ENCODE measurements at regions not wholly inside any gene's neighbourhood (a gene's known extent, or its start where the extent isn't known, plus 50 kb on each side); places are given as distances from the start of the nearest gene placed in this dataset.

DNA sequence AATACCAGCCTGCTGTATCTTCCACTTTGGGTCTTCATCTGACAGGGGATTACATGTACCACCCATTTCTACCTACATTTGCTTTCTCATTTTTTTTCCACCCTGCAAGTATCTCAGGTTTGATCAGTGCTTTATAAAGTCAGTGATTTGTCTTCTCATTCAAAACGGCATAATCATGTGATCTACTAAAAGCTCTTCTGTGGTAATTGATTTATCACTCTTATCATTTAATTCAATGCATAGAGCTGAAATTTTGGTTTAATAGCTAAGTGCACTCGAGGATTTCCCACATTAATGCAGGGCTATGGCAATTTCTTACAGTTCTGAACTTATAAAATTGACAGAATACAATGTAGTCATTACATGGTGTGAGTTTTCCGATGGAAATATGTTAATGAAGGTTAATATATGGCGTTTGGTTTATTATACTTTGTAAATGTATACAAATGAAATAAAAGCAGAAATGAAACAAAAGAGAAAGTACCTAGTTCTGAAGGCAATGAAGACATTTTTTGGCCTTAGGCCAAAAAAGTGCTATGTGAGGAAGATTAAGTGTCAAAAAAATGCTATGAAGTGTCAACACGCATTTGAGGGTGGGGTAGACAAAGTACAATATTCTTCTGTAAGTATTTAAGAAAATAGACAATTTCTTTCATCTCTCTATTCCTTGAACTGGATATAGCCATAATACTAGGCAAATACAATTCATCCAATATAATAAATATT lies 457.3 kb downstream of the ETV1 start:
- TF ChIP-seq, protein P1, sequence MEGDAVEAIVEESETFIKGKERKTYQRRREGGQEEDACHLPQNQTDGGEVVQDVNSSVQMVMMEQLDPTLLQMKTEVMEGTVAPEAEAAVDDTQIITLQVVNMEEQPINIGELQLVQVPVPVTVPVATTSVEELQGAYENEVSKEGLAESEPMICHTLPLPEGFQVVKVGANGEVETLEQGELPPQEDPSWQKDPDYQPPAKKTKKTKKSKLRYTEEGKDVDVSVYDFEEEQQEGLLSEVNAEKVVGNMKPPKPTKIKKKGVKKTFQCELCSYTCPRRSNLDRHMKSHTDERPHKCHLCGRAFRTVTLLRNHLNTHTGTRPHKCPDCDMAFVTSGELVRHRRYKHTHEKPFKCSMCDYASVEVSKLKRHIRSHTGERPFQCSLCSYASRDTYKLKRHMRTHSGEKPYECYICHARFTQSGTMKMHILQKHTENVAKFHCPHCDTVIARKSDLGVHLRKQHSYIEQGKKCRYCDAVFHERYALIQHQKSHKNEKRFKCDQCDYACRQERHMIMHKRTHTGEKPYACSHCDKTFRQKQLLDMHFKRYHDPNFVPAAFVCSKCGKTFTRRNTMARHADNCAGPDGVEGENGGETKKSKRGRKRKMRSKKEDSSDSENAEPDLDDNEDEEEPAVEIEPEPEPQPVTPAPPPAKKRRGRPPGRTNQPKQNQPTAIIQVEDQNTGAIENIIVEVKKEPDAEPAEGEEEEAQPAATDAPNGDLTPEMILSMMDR (IDR thresholded peaks at IDR 0.05) = no peak
- TF ChIP-seq EZH2 (IDR thresholded peaks at IDR 0.05; ENCODE audit: borderline replicate concordance, insufficient read depth, low read depth, low read length, poor library complexity, severe bottlenecking) = no peak
